Kidney tubule cell (primary cell): ENCODE measurements at regions not wholly inside any gene's neighbourhood (a gene's known extent, or its start where the extent isn't known, plus 50 kb on each side); places are given as distances from the start of the nearest gene placed in this dataset.

Experiments used
- DNase-seq: peaks from one replicate; pipeline ENCODE4 v3.0.0-alpha.2; 2018; ENCODE audit warnings: low spot score

DNA sequence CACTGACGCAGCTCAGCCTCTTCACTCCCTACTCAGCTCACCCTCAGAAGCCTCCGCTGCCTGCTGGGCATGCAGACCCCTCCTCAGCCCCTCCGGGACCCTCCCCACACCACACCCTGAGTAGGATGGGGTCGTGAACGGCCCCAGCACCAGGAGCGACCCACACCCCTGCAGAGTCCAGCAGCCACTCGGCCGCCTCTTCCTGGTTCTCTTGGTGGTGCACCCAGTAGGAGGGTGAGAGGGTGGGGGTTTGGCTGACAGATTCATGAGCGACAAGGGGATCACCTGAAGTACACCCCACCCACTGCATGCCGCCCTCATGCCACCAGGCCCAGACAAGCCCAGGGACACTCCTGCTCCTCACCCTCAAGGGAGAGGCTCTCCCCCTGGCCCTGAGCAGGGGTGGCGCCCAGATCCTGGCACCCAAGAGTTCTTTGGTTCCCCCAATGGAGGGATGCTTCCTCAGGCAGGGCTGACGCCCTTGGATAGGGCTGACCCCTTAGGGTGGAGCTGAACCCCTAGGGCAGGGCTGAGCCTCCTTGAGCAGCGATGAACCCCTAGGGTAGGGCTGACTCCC lies 76.6 kb upstream of the GPC1 start:
- DNase-seq: no peak

- DNase-seq: no peak
Measured at GRCh38 chr2:240359695-240360094, 75.8 kb upstream of the GPC1 start.

DNA sequence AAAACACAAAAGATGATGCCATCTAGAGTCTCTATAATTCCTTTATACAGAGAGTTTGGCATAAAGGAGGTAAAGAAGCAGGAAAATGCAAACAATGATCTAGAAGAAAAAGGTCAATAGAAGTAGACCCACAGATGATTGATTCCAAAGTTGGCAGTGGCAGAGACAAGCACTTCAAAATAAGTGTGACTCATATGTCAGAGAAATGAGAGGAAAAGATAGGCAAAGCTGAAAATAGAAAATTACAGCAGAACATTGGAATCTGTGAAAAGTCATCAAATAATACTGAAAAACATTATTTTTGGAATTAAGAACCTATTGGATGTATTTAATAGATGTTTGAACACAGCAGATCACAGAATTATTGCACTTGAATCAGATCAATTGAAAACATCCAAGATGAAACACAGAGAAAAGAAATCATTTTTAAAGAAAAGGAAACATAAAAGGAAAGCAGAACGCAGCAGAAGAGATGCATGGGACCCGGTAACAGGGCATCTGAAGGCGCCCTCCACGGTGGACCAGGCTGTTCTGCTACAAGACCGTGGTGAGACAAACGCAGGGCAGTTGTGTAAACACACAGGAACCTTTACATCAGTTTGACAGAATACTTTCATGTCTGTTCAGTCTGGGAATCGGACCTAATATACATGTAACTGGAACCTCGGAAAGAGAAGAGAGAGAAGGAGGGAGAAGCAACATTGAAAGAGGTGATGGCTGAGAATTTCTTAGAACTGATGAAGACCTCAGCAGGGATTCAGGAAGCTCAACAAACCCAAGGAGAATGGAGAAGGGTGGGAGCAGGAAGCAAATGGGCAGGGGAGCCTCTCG lies 74.6 kb upstream of the GPC1 start:
- no peak for DNase-seq

- DNase-seq: no peak
Measured at GRCh38 chr2:240362216-240362755, 73.2 kb upstream of the GPC1 start.

DNA sequence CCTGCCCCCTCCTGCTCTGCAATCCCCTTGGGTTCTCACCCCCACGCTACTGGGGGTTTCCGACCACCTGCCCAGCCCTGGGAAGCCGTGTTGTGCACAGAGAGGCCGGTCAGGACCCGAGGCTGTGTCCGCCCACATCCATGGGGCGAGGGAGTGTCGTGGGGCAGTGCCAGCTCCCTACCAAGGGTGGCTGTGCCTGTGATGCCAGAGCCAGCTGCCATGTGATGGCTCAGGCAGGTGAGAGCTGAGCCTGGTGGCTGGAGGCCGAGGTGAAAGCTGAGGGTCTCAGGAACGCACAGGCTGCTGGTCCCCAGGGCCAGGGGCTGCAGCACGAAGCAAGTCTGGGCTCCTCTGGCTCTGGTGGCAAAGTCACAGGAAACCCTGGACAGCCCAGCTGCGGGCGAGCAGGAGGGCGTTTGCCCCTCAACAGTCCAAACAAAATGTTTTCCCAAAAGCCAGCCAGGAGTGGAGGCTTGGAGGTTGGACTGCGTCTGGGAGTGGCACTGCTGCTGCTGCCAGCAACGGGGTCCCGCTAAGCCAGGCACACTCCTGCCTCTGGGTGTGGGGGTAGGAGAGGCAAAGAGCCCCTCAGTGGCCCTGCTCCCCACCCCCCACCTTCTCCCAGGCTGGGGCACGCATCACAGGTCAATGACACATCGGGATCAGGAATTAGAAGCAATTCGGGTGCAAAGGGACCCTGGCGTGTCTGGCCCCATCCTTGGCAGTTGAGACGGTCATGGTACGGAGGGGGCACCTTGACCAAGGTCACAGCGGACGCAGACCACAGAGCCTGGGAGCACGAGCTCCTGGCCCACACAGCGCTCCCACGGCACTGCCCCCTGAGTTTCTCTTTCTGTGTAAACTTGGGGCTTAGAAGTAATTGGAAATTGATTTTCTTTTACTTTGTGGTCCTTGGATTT lies 72.4 kb upstream of the GPC1 start:
- DNase-seq: no peak

DNA sequence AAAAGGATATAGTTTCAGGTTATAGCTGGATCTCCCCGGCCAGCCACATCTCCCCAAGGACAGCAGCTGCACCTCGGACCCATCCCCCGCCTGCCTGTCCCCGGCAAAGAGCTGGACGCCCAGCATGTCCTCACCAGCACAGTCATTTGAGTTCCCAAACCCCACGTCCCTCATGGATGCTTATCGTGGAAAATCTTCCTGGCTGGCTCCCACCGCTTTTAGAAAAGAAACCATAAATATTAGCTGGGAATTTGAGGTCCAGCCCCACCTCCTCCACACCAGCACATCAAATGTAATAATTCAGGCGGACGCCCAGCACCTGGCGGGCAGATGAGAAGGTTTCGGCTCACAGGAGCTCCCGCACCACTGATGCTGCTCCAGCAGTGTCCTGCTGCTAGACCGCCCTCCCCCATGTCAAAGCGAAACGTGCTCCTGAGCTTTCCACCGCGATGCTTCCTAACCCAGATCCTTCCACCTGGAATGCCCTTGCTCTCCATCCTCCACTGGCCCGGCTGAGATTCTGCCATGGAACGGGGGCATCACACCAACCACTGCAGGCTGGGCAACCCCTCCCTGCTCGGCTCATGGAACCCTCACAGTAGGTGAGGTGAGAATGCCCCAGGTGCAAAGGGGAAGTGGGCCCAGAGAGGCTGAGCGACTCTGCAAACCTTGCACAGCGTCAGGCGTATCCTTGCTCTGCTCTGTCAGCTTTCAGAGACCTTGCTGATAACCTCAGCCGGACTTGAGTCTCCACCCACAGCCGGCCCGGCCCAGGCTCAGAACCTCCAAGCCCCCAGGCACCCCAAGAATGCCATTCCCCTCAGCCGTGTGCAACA lies 71.5 kb upstream of the GPC1 start:
- DNase-seq: no peak

GRCh38 chr2:240364582-240364960 lies 70.9 kb upstream of the GPC1 start:
- peak; percentile 20 for DNase-seq

DNA sequence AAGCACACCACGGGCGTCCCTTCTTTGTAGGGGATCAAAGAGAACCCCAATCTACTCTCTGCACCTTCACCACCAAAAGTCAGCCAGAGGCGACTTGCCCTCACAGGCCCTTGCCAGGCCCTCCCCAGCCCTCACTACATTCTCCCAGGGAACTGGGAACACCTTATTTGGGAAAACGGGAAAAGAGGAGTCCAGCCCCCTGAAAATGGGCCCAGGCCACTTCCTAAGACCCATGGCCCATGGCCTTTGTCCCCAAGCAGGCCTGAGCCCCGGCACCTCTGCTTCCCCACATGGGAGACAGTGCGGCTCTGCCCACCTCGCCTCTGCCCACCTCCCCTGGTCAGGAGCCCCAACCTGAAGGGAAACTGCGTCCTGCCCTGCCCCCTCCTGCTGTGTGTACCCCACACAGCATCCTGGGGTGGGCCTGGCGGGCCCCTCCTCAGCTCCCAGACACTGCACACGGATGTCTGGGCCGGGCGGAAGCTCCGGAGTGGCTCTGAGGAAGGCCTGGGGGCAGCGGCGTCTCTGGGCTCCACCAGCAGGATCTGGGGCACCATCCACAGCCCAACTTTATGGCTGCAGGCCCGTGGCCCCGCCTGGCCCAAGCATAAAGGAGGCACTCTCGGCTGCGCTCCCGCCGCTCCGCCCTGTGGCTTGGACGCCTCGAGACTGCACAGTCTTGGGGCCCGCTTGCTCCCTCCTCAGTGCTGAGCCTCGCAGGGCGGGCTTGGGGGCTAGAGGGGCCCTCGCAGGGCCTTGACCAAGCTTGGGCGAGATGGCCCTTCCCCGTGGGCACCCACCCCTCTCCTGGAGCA lies 70.3 kb upstream of the GPC1 start:
- no peak for DNase-seq

DNA sequence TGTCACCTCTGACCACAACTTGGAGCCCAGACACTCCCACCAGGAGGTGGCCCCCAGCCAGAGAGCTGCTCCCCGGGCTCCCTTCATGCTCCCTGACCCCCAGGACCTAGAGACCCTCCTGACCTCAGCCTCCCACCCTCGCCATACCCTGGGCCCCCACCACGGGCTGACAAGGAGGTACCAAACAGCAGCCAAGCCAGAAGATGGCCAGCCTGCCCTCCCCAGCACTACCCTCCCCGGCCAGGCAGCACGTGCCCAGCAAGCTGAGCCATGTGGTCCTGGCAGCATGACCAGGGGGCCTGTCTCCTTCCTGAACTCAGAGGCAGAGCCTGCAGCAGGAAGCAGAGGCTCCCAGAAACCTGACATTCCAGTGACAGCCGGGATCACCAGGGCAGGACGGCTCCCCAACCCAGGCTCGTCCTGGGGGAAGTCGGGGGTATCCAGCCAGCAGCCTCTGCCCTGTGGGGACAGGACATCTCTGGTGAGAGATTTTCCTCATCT lies 69.4 kb upstream of the GPC1 start:
- DNase-seq: no peak

GRCh38 chr2:240366901-240367300 lies 68.6 kb upstream of the GPC1 start:
- no peak for DNase-seq

- no peak for DNase-seq
Measured at GRCh38 chr2:240367721-240368120, 67.7 kb upstream of the GPC1 start.

GRCh38 chr2:240368781-240369331 lies 66.6 kb upstream of the GPC1 start:
- DNase-seq: peak; percentile 8

GRCh38 chr2:240369335-240369734 lies 66.1 kb upstream of the GPC1 start:
- no peak for DNase-seq

DNA sequence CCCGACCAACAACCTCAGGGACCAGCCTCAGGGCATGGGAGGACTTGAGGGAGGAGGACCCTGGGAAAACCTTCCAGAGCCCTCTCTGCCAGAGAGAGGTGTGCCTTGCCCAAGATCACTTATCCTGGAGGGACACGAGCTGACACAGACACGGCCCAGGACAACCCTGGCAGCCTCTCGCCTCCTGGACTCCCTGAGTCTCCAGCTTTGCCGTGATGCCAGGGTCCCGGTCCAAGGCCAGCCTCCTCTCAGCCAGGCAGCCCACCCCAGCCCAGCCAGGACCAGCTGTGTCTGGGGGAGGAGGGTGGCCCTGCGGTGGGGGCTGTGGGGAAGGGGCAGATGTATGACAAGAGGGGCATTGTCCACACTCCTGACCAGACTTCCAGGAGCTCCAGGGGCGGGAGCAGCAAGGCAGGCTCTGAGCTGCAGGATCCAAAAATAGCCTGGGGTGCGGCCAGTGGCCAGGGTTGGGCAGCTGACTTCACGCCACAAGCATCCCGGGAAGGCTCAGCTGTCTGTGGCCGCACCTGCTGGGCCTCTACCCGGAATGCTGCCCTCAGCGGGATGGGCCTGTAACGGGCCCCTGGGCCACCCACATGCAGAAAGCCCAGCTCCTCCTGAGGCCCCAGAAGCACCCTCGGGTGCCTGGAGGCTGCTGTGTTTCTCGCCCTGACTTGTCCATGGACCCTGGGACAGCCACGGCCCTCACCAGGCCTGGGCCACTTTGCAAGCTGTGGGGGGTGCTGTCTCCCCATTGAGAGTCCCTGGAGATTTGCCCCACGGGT lies 65.5 kb upstream of the GPC1 start:
- peak; percentile 91 for DNase-seq

- no peak for DNase-seq
Measured at GRCh38 chr2:240371129-240372000, 64.1 kb upstream of the GPC1 start.

GRCh38 chr2:240372101-240372500 lies 63.4 kb upstream of the GPC1 start:
- no peak for DNase-seq

GRCh38 chr2:240373289-240373885 lies 62.1 kb upstream of the GPC1 start:
- DNase-seq: no peak
